IMR-90 (cell line): ENCODE measurements at regions not wholly inside any gene's neighbourhood (a gene's known extent, or its start where the extent isn't known, plus 50 kb on each side); places are given as distances from the start of the nearest gene placed in this dataset.

Experiments used
- ATAC-seq: fragments of 200-7000 bp; cut with Tn5 transposase; 2 replicates; pipeline ENCODE4 v1.9.1; 2020; ENCODE audit warnings: low read depth, mild to moderate bottlenecking, moderate library complexity
- BruUV-seq: library from RNA; stranded (reverse); fragments of 400-500 nt; replicated peaks from 2 replicates; lab custom pipeline; 2021; lab: Mats Ljungman, UMichigan
- CTCF ChIA-PET: fragments of 300-600 bp; formaldehyde crosslinking; extraction: SDS; loops from one replicate; lab custom pipeline; 2021; ENCODE audit warnings: antibody characterized with exemption; lab: Yijun Ruan, JAX
- POLR2A ChIA-PET: fragments of 300-600 bp; sonication (Branson Sonifier 250); formaldehyde crosslinking; loops from one replicate; lab custom pipeline; 2022; ENCODE audit warnings: antibody characterized with exemption; ENCODE audit not compliant: unreplicated experiment; lab: Charles Lee
- DNase-seq: peaks from one replicate; pipeline ENCODE4 v3.0.0; 2013
- H2AFZ ChIP-seq: replicated peaks from 2 replicates; pipeline ENCODE3; 2013; ENCODE audit warnings: low read length, mild to moderate bottlenecking; ENCODE audit not compliant: poor library complexity
- H2AK5ac ChIP-seq: 2 replicates; pipeline ENCODE4 v1.6.1; 2013; ENCODE audit warnings: low read depth, low read length, inconsistent platforms
- H2AK9ac ChIP-seq: replicated peaks from 2 replicates; pipeline ENCODE3; 2013; ENCODE audit warnings: mild to moderate bottlenecking, low read depth, low read length, moderate library complexity; ENCODE audit not compliant: poor library complexity
- H2BK120ac ChIP-seq: 2 replicates; pipeline ENCODE4 v1.6.1; 2013; ENCODE audit warnings: low read depth, low read length, inconsistent platforms
- H2BK15ac ChIP-seq: 3 replicates; pipeline ENCODE4 v1.6.1; 2013; ENCODE audit warnings: low read depth, low read length, inconsistent platforms
- H2BK20ac ChIP-seq: 2 replicates; pipeline ENCODE4 v1.6.1; 2013; ENCODE audit warnings: low read depth, mild to moderate bottlenecking, inconsistent platforms, low read length, moderate library complexity
- H2BK5ac ChIP-seq: 2 replicates; pipeline ENCODE4 v1.6.1; 2013; ENCODE audit warnings: mild to moderate bottlenecking, low read depth, low read length, inconsistent platforms; ENCODE audit not compliant: poor library complexity, severe bottlenecking
- H3K14ac ChIP-seq: replicated peaks from 2 replicates; pipeline ENCODE4 v1.6.1; 2013; ENCODE audit warnings: low read depth, low read length, inconsistent platforms
- H3K18ac ChIP-seq: 2 replicates; pipeline ENCODE4 v1.6.1; 2013; ENCODE audit warnings: low read depth, low read length, control low read depth
- H3K23ac ChIP-seq: 2 replicates; pipeline ENCODE4 v1.6.1; 2013; ENCODE audit warnings: low read depth, low read length, inconsistent platforms
- H3K27ac ChIP-seq: 2 replicates; pipeline ENCODE4 v1.5.1; 2013; ENCODE audit warnings: mild to moderate bottlenecking, control low read depth, low read length; ENCODE audit not compliant: insufficient read depth
- H3K27me3 ChIP-seq: 2 replicates; pipeline ENCODE4 v1.6.1; 2013; ENCODE audit warnings: low read length; ENCODE audit not compliant: control insufficient read depth, insufficient read depth
- H3K36me3 ChIP-seq: 2 replicates; pipeline ENCODE4 v1.6.1; 2013; ENCODE audit warnings: low read length, mixed read lengths; ENCODE audit not compliant: control insufficient read depth, insufficient read depth
- H3K4ac ChIP-seq: 2 replicates; pipeline ENCODE4 v1.6.1; 2013; ENCODE audit warnings: low read depth, low read length, inconsistent platforms
- H3K4me1 ChIP-seq: 2 replicates; pipeline ENCODE4 v1.6.1; 2013; ENCODE audit warnings: low read length, mixed read lengths; ENCODE audit not compliant: control insufficient read depth, insufficient read depth
- H3K4me2 ChIP-seq: 2 replicates; pipeline ENCODE4 v1.6.1; 2013; ENCODE audit warnings: low read depth, mild to moderate bottlenecking, control low read depth, low read length, moderate library complexity
- H3K4me3 ChIP-seq: 2 replicates; pipeline ENCODE4 v1.5.1; 2013; ENCODE audit warnings: low read depth, mild to moderate bottlenecking, control low read depth, low read length, moderate library complexity; ENCODE audit not compliant: insufficient read depth
- H3K56ac ChIP-seq: 2 replicates; pipeline ENCODE4 v1.6.1; 2013; ENCODE audit warnings: low read length, inconsistent platforms; ENCODE audit not compliant: insufficient read depth; ENCODE audit errors: extremely low read depth
- H3K79me1 ChIP-seq, 2 experiments: 2 replicates each; pipeline ENCODE4 v1.6.1; 2013; ENCODE audit warnings: low read length in 2 of 2, inconsistent platforms in 1 of 2, low read depth in 1 of 2
- H3K9ac ChIP-seq: 2 replicates; pipeline ENCODE4 v1.6.1; 2013; ENCODE audit warnings: low read depth, low read length, control low read depth
- H3K9me1 ChIP-seq: 2 replicates; pipeline ENCODE4 v1.6.1; 2013; ENCODE audit warnings: low read length, inconsistent platforms; ENCODE audit not compliant: insufficient read depth
- H3K9me3 ChIP-seq: 2 replicates; pipeline ENCODE4 v1.6.1; 2013; ENCODE audit warnings: low read length; ENCODE audit not compliant: control insufficient read depth, insufficient read depth
- H4K20me1 ChIP-seq: 2 replicates; pipeline ENCODE4 v1.6.1; 2013; ENCODE audit warnings: low read length, inconsistent platforms; ENCODE audit not compliant: insufficient read depth
- H4K5ac ChIP-seq: 2 replicates; pipeline ENCODE4 v1.6.1; 2013; ENCODE audit warnings: mild to moderate bottlenecking, low read depth, low read length, control low read depth
- H4K8ac ChIP-seq, 2 experiments: 2 replicates each; pipeline ENCODE4 v1.6.1; 2013; ENCODE audit warnings: low read depth in 2 of 2, low read length in 2 of 2, control low read depth in 1 of 2, inconsistent platforms in 1 of 2
- H4K91ac ChIP-seq: 2 replicates; pipeline ENCODE4 v1.6.1; 2013; ENCODE audit warnings: low read depth, low read length, inconsistent platforms; ENCODE audit not compliant: insufficient read depth
- BHLHE40 ChIP-seq: fragments of 150-350 bp; IDR thresholded peaks from 2 replicates; pipeline ENCODE4 v1.6.1; 2016; ENCODE audit warnings: mild to moderate bottlenecking, low read depth, low read length
- CEBPB ChIP-seq: IDR thresholded peaks from 2 replicates; pipeline ENCODE4 v1.6.1; 2012; ENCODE audit warnings: low read depth, low read length, improper control_type of control experiment
- CHD1 ChIP-seq: IDR thresholded peaks from 2 replicates; pipeline ENCODE4 v1.6.1; 2012; ENCODE audit warnings: low read depth, low read length, improper control_type of control experiment
- FOS ChIP-seq: fragments of 150-350 bp; IDR thresholded peaks from 2 replicates; pipeline ENCODE4 v1.6.1; 2016; ENCODE audit warnings: low read depth, low read length
- MAFK ChIP-seq: IDR thresholded peaks from 2 replicates; pipeline ENCODE4 v1.6.1; 2012; ENCODE audit warnings: low read depth, low read length, improper control_type of control experiment
- MAZ ChIP-seq: IDR thresholded peaks from 2 replicates; pipeline ENCODE4 v1.6.1; 2012; ENCODE audit warnings: low read depth, mild to moderate bottlenecking, low read length, improper control_type of control experiment, moderate library complexity, borderline replicate concordance
- MXI1 ChIP-seq: IDR thresholded peaks from 2 replicates; pipeline ENCODE4 v1.6.1; 2012; ENCODE audit warnings: low read depth, mild to moderate bottlenecking, low read length, moderate library complexity, borderline replicate concordance
- NFE2L2 ChIP-seq: fragments of 150-350 bp; IDR thresholded peaks from 2 replicates; pipeline ENCODE4 v1.6.1; 2016; ENCODE audit warnings: low read depth, mild to moderate bottlenecking, low read length
- POLR2A ChIP-seq: IDR thresholded peaks from 2 replicates; pipeline ENCODE4 v1.6.1; 2012; ENCODE audit warnings: mild to moderate bottlenecking, low read depth, low read length
- RAD21 ChIP-seq: IDR thresholded peaks from 2 replicates; pipeline ENCODE4 v1.6.1; 2012; ENCODE audit warnings: low read length, improper control_type of control experiment
- RCOR1 ChIP-seq: IDR thresholded peaks from 2 replicates; pipeline ENCODE4 v1.6.1; 2012; ENCODE audit warnings: mild to moderate bottlenecking, low read length, improper control_type of control experiment; ENCODE audit not compliant: insufficient replicate concordance
- RFX5 ChIP-seq: IDR thresholded peaks from 2 replicates; pipeline ENCODE4 v1.8.0; 2012; ENCODE audit warnings: low read depth, mild to moderate bottlenecking, low read length, moderate library complexity
- SMC3 ChIP-seq: fragments of 150-350 bp; IDR thresholded peaks from 2 replicates; pipeline ENCODE4 v1.6.1; 2016; ENCODE audit warnings: low read depth, mild to moderate bottlenecking, antibody characterized with exemption, low read length, moderate library complexity
- USF2 ChIP-seq: fragments of 150-350 bp; IDR thresholded peaks from 2 replicates; pipeline ENCODE4 v1.6.1; 2017; ENCODE audit warnings: mild to moderate bottlenecking, antibody characterized with exemption, low read length, low read depth
- WGBS, 2 experiments: methylation state at CpG; one replicate each; pipeline versions ENCODE4 v1.1.5 to v1.1.7; 2013; ENCODE audit warnings: missing lambda C conversion rate in 2 of 2; ENCODE audit not compliant: insufficient read length in 1 of 2; ENCODE audit errors: extremely low coverage in 2 of 2; 5-methylcytosine and 5-hydroxymethylcytosine counted together
- dilution Hi-C: fragments of 300-500 bp; cut with HindIII; formaldehyde crosslinking; loops from one replicate; pipeline ENCODE4 v1.14.3; 2018; ENCODE audit warnings: low sequenced_read_pairs; ENCODE audit not compliant: unreplicated experiment
- in situ Hi-C: fragments of 300-500 bp; cut with MboI; formaldehyde crosslinking; loops from 3 replicates; pipeline ENCODE4 v1.14.3; 2019; ENCODE audit warnings: low sequenced_read_pairs, inconsistent platforms, mixed read lengths
- intact Hi-C: fragments of 100-400 bp; cut with micrococcal nuclease; formaldehyde crosslinking; loops from 2 replicates; pipeline ENCODE4 v1.10.0; 2022
- TF ChIP-seq, protein P1 (sequence below): fragments of 150-350 bp; IDR thresholded peaks from 2 replicates; pipeline ENCODE4 v1.6.1; 2016; ENCODE audit warnings: low read depth, mild to moderate bottlenecking, low read length, moderate library complexity, borderline replicate concordance
- TF ChIP-seq, protein P2 (sequence below): conservative IDR thresholded peaks from 2 replicates; pipeline ENCODE4 v1.5.1; 2012; ENCODE audit warnings: mild to moderate bottlenecking, low read depth, low read length, improper control_type of control experiment

DNA sequence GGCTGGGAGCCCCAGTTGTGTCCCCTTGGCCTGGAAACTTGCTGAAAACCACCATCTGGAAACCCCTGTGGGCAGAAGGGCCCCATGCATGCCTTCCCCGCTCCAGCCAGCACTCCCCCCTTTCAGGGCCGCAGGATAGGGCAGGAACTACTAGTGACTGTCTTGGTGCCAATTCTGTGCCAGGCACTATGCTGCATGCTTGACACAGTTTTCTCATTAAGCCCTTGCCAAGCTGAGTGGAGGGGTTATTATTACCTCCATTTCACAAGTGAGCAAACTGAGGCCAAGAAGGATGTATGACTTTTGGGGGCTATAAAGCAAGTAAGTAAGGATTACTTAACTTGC, 73.6 kb upstream of the PJA1 start:
- H2AK5ac ChIP-seq: no peak overlapping the region
- POLR2A ChIA-PET: no interaction called here

More for the DNA sequence above, 73.6 kb upstream of the PJA1 start:
- no peak overlapping the region for H3K4ac ChIP-seq
- no peak overlapping the region for H2BK120ac ChIP-seq
- H2BK15ac ChIP-seq: no peak overlapping the region
- no peaks in the 10 kb centered on the region for H3K79me1 ChIP-seq
- H3K27ac ChIP-seq: no peak overlapping the region
- H3K9me1 ChIP-seq: no peaks in the 10 kb centered on the region; the same call in 1 of the 2 replicates
- H3K4me1 ChIP-seq: no peaks in the 10 kb centered on the region
- no peak overlapping the region for H3K9ac ChIP-seq
- H3K27me3 ChIP-seq: peaks cover 38% of the 10 kb centered on the region
- H2AK9ac ChIP-seq: no peak overlapping the region
- H3K18ac ChIP-seq: no peak overlapping the region
- H4K20me1 ChIP-seq: no peaks in the 10 kb centered on the region
- H2AFZ ChIP-seq: no peak overlapping the region
- peaks cover 4% of the 10 kb centered on the region; the same call in 1 of the 2 replicates for H3K9me3 ChIP-seq
- ATAC-seq (no peak), DNase-seq (no peak)
- WGBS, 2 experiments: no CpG with 5 or more reads among the region's 2 CpGs
- intact Hi-C loops (no loop called here), dilution Hi-C loops (no loop called here), in situ Hi-C loops (no loop called here)
- H3K23ac ChIP-seq: no peak overlapping the region
- H4K91ac ChIP-seq: no peak overlapping the region
- H4K5ac ChIP-seq: no peak overlapping the region
- H4K8ac ChIP-seq: no peak overlapping the region
- H3K14ac ChIP-seq: no peak overlapping the region
- CTCF ChIA-PET: no interaction called here
- no peak overlapping the region for H3K4me3 ChIP-seq
- no peaks in the 10 kb centered on the region for H3K36me3 ChIP-seq
- TF ChIP-seq MAFK: no peak
- TF ChIP-seq RFX5: no peak
- TF ChIP-seq, protein P1, sequence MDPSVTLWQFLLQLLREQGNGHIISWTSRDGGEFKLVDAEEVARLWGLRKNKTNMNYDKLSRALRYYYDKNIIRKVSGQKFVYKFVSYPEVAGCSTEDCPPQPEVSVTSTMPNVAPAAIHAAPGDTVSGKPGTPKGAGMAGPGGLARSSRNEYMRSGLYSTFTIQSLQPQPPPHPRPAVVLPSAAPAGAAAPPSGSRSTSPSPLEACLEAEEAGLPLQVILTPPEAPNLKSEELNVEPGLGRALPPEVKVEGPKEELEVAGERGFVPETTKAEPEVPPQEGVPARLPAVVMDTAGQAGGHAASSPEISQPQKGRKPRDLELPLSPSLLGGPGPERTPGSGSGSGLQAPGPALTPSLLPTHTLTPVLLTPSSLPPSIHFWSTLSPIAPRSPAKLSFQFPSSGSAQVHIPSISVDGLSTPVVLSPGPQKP: no peak
- no peak for TF ChIP-seq RAD21
- TF ChIP-seq MXI1: no peak
- TF ChIP-seq SMC3: no peak
- TF ChIP-seq MAZ: no peak
- TF ChIP-seq USF2: no peak
- TF ChIP-seq, protein P2, sequence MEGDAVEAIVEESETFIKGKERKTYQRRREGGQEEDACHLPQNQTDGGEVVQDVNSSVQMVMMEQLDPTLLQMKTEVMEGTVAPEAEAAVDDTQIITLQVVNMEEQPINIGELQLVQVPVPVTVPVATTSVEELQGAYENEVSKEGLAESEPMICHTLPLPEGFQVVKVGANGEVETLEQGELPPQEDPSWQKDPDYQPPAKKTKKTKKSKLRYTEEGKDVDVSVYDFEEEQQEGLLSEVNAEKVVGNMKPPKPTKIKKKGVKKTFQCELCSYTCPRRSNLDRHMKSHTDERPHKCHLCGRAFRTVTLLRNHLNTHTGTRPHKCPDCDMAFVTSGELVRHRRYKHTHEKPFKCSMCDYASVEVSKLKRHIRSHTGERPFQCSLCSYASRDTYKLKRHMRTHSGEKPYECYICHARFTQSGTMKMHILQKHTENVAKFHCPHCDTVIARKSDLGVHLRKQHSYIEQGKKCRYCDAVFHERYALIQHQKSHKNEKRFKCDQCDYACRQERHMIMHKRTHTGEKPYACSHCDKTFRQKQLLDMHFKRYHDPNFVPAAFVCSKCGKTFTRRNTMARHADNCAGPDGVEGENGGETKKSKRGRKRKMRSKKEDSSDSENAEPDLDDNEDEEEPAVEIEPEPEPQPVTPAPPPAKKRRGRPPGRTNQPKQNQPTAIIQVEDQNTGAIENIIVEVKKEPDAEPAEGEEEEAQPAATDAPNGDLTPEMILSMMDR: no peak
- TF ChIP-seq RCOR1: no peak
- TF ChIP-seq BHLHE40: no peak
- TF ChIP-seq CHD1: no peak
- TF ChIP-seq FOS: no peak
- no peak for TF ChIP-seq POLR2A
- TF ChIP-seq CEBPB: no peak
- no peak for TF ChIP-seq NFE2L2
- BruUV-seq: no TSS peak
- no peak overlapping the region for H3K56ac ChIP-seq
- H3K4me2 ChIP-seq: no peak overlapping the region
- no peak overlapping the region for H2BK20ac ChIP-seq
- H2BK5ac ChIP-seq: no peak overlapping the region
